ENCODE measurements at regions not wholly inside any gene's neighbourhood (a gene's known extent, or its start where the extent isn't known, plus 50 kb on each side); places are given as distances from the start of the nearest gene placed in this dataset.
"Not testable (repeated sequence)": the region's sequence is repeated elsewhere in the genome, so short reads cannot be mapped to it uniquely, and the experiment has no call there.

GRCh38 chr13:75180805-75181455 lies 301.0 kb downstream of the TBC1D4 start:
- no peak for DNase-seq (ENCODE audit: extremely low read depth in 1 of 2, low read depth in 1 of 2)

- DNase-seq (ENCODE audit: extremely low read depth in 1 of 2, low read depth in 1 of 2), result no peak
Observed at GRCh38 chr13:75178436-75178835, 303.5 kb downstream of the TBC1D4 start.

GRCh38 chr13:75175575-75175974 lies 306.4 kb downstream of the TBC1D4 start:
- no peak for DNase-seq (ENCODE audit: extremely low read depth in 1 of 2, low read depth in 1 of 2)

- not testable (repeated sequence) for DNase-seq (ENCODE audit: extremely low read depth in 1 of 2, low read depth in 1 of 2)
Observed at GRCh38 chr13:75175097-75175496, 306.9 kb downstream of the TBC1D4 start.

- DNase-seq (ENCODE audit: extremely low read depth in 1 of 2, low read depth in 1 of 2), result no peak
Observed at GRCh38 chr13:75174481-75174880, 307.5 kb downstream of the TBC1D4 start.

- DNase-seq (ENCODE audit: extremely low read depth in 1 of 2, low read depth in 1 of 2), result no peak
Observed at GRCh38 chr13:75173457-75174356, 308.3 kb downstream of the TBC1D4 start.

GRCh38 chr13:75170311-75170710 lies 311.7 kb downstream of the TBC1D4 start:
- DNase-seq (ENCODE audit: extremely low read depth in 1 of 2, low read depth in 1 of 2), result no peak

- no peak for DNase-seq (ENCODE audit: extremely low read depth in 1 of 2, low read depth in 1 of 2)
Observed at GRCh38 chr13:75165543-75166230, 316.3 kb downstream of the TBC1D4 start.

- DNase-seq (ENCODE audit: extremely low read depth in 1 of 2, low read depth in 1 of 2), result no peak
Observed at GRCh38 chr13:75161804-75162203, 320.2 kb downstream of the TBC1D4 start.

- DNase-seq (ENCODE audit: extremely low read depth in 1 of 2, low read depth in 1 of 2), result no peak
Observed at GRCh38 chr13:75160984-75161383, 321.0 kb downstream of the TBC1D4 start.

GRCh38 chr13:75154331-75154730 lies 327.6 kb downstream of the TBC1D4 start:
- DNase-seq (ENCODE audit: extremely low read depth in 1 of 2, low read depth in 1 of 2), result no peak

- no peak for DNase-seq (ENCODE audit: extremely low read depth in 1 of 2, low read depth in 1 of 2)
Observed at GRCh38 chr13:75153834-75154233, 328.1 kb downstream of the TBC1D4 start.

- DNase-seq (ENCODE audit: extremely low read depth in 1 of 2, low read depth in 1 of 2), result no peak
Observed at GRCh38 chr13:75153386-75153785, 328.6 kb downstream of the TBC1D4 start.

- no peak for DNase-seq (ENCODE audit: extremely low read depth in 1 of 2, low read depth in 1 of 2)
Observed at GRCh38 chr13:75151081-75151643, 330.8 kb downstream of the TBC1D4 start.

GRCh38 chr13:75149776-75150175 lies 332.2 kb downstream of the TBC1D4 start:
- DNase-seq (ENCODE audit: extremely low read depth in 1 of 2, low read depth in 1 of 2), result no peak

GRCh38 chr13:75147946-75148345 lies 334.0 kb downstream of the TBC1D4 start:
- DNase-seq (ENCODE audit: extremely low read depth in 1 of 2, low read depth in 1 of 2), result no peak

- DNase-seq (ENCODE audit: extremely low read depth in 1 of 2, low read depth in 1 of 2), result no peak
Observed at GRCh38 chr13:75146436-75146835, 335.5 kb downstream of the TBC1D4 start.

GRCh38 chr13:75145927-75146326 lies 336.0 kb downstream of the TBC1D4 start:
- no peak for DNase-seq (ENCODE audit: extremely low read depth in 1 of 2, low read depth in 1 of 2)

GRCh38 chr13:75139291-75139690 lies 342.7 kb downstream of the TBC1D4 start:
- no peak for DNase-seq (ENCODE audit: extremely low read depth in 1 of 2, low read depth in 1 of 2)

- DNase-seq (ENCODE audit: extremely low read depth in 1 of 2, low read depth in 1 of 2), result no peak
Observed at GRCh38 chr13:75137911-75138571, 343.9 kb downstream of the TBC1D4 start.

GRCh38 chr13:75136151-75136550 lies 345.8 kb downstream of the TBC1D4 start:
- DNase-seq (ENCODE audit: extremely low read depth in 1 of 2, low read depth in 1 of 2), result no peak
